MCF 10A (cell line): ENCODE measurements at regions not wholly inside any gene's neighbourhood (a gene's known extent, or its start where the extent isn't known, plus 50 kb on each side); places are given as distances from the start of the nearest gene placed in this dataset.

Experiments used
- BruUV-seq: library from RNA; stranded (reverse); fragments of 400-500 nt; replicated peaks from 2 replicates; lab custom pipeline; 2021; lab: Mats Ljungman, UMichigan
- CTCF ChIA-PET: fragments of 300-600 bp; sonication (Branson Sonifier 250); formaldehyde crosslinking; extraction: SDS; loops from one replicate; lab custom pipeline; 2021; ENCODE audit warnings: antibody characterized with exemption, inconsistent platforms; lab: Yijun Ruan, JAX
- POLR2A ChIA-PET: fragments of 300-600, 350-650 bp; sonication (Branson Sonifier 250); formaldehyde crosslinking; extraction: SDS; loops from one replicate; lab custom pipeline; 2020; ENCODE audit warnings: antibody characterized with exemption, inconsistent platforms; lab: Yijun Ruan, JAX
- DNase-seq: peaks from one replicate; pipeline ENCODE4 v3.0.0-alpha.2; 2018; ENCODE audit not compliant: unreplicated experiment
- H3K27ac Mint-ChIP-seq: one replicate; pipeline ENCODE4 v1.8.0; 2022; ENCODE audit warnings: mild to moderate bottlenecking, low read depth, mixed read lengths; ENCODE audit not compliant: unreplicated experiment
- H3K27me3 Mint-ChIP-seq: one replicate; pipeline ENCODE4 v1.8.0; 2022; ENCODE audit warnings: mixed read lengths; ENCODE audit not compliant: insufficient read depth, unreplicated experiment
- H3K36me3 Mint-ChIP-seq: one replicate; pipeline ENCODE4 v1.8.0; 2022; ENCODE audit warnings: mild to moderate bottlenecking, moderate library complexity, mixed read lengths; ENCODE audit not compliant: insufficient read depth, unreplicated experiment
- H3K4me1 Mint-ChIP-seq: one replicate; pipeline ENCODE4 v1.8.0; 2022; ENCODE audit warnings: mixed read lengths; ENCODE audit not compliant: insufficient read depth, unreplicated experiment
- H3K4me3 Mint-ChIP-seq: one replicate; pipeline ENCODE4 v1.8.0; 2022; ENCODE audit warnings: mild to moderate bottlenecking, moderate library complexity, mixed read lengths; ENCODE audit not compliant: unreplicated experiment
- H3K9me3 Mint-ChIP-seq: one replicate; pipeline ENCODE4 v1.8.0; 2022; ENCODE audit warnings: mixed read lengths; ENCODE audit not compliant: unreplicated experiment
- intact Hi-C: fragments of 100-400 bp; cut with micrococcal nuclease; formaldehyde crosslinking; loops from 2 replicates; pipeline ENCODE4 v1.14.1; 2022
- TF ChIP-seq, protein P1 (sequence below): fragments of 200-600 bp; IDR thresholded peaks from one replicate; pipeline ENCODE4 v1.8.0; 2022; ENCODE audit warnings: antibody characterized with exemption, mild to moderate bottlenecking; ENCODE audit not compliant: unreplicated experiment

GRCh38 chr9:102768002-102768401 is 227.1 kb upstream of the CYLC2 start:
- no peak overlapping the region for H3K27ac Mint-ChIP-seq
- DNase-seq = no peak
- H3K9me3 Mint-ChIP-seq = peaks cover under 1% of the 10 kb centered on the region
- CTCF ChIA-PET = no interaction called here
- H3K4me3 Mint-ChIP-seq = no peak overlapping the region
- intact Hi-C loops = no loop called here
- H3K36me3 Mint-ChIP-seq = no peaks in the 10 kb centered on the region
- H3K27me3 Mint-ChIP-seq = peaks cover 16% of the 10 kb centered on the region
- POLR2A ChIA-PET = no interaction called here
- BruUV-seq = no TSS peak
- TF ChIP-seq, protein P1, sequence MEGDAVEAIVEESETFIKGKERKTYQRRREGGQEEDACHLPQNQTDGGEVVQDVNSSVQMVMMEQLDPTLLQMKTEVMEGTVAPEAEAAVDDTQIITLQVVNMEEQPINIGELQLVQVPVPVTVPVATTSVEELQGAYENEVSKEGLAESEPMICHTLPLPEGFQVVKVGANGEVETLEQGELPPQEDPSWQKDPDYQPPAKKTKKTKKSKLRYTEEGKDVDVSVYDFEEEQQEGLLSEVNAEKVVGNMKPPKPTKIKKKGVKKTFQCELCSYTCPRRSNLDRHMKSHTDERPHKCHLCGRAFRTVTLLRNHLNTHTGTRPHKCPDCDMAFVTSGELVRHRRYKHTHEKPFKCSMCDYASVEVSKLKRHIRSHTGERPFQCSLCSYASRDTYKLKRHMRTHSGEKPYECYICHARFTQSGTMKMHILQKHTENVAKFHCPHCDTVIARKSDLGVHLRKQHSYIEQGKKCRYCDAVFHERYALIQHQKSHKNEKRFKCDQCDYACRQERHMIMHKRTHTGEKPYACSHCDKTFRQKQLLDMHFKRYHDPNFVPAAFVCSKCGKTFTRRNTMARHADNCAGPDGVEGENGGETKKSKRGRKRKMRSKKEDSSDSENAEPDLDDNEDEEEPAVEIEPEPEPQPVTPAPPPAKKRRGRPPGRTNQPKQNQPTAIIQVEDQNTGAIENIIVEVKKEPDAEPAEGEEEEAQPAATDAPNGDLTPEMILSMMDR = no peak
- H3K4me1 Mint-ChIP-seq = no peaks in the 10 kb centered on the region

DNA sequence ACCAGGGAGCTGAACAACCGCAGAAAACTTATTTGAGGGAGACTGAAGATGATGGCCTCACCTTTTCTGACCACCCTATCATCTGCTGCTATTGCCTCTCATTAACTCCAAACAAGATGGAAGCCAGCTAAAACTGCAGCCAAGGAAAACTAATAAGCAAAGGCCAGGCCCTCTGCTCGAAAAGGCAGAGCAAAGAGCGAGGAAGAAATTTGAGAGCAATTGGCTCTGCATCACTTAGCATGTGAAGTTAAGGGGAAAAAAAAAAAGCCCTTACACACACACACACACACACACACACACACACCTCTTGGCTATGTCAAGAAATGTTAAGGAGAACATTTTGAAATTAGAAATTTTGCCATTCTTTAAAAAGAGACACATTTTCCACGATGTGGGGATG is 228.1 kb upstream of the CYLC2 start:
- Mint-ChIP-seq H3K4me3 (no peak overlapping the region), H3K27me3 (peaks cover 8% of the 10 kb centered on the region), H3K36me3 (no peaks in the 10 kb centered on the region), H3K9me3 (no peaks in the 10 kb centered on the region), H3K4me1 (no peaks in the 10 kb centered on the region), H3K27ac (no peak overlapping the region)
- ChIA-PET POLR2A (no interaction called here), CTCF (interaction anchor here (0.7 kb wide), 1 partner anchor 556 kb away, joined by 4 read pairs; no protein-coding TSS in a partner anchor)
- DNase-seq = no peak
- TF ChIP-seq, protein P1 = no peak
- no TSS peak for BruUV-seq
- intact Hi-C loops = no loop called here

GRCh38 chr9:102740578-102740977 is 254.6 kb upstream of the CYLC2 start:
- H3K4me3 Mint-ChIP-seq = no peak overlapping the region
- BruUV-seq = no TSS peak
- ChIA-PET POLR2A (no interaction called here), CTCF (no interaction called here)
- H3K9me3 Mint-ChIP-seq = no peaks in the 10 kb centered on the region
- peaks cover 36% of the 10 kb centered on the region for H3K27me3 Mint-ChIP-seq
- no peaks in the 10 kb centered on the region for H3K36me3 Mint-ChIP-seq
- no peak for DNase-seq
- H3K4me1 Mint-ChIP-seq = peaks cover 10% of the 10 kb centered on the region
- no peak overlapping the region for H3K27ac Mint-ChIP-seq
- TF ChIP-seq, protein P1 = no peak
- intact Hi-C loops = no loop called here

DNA sequence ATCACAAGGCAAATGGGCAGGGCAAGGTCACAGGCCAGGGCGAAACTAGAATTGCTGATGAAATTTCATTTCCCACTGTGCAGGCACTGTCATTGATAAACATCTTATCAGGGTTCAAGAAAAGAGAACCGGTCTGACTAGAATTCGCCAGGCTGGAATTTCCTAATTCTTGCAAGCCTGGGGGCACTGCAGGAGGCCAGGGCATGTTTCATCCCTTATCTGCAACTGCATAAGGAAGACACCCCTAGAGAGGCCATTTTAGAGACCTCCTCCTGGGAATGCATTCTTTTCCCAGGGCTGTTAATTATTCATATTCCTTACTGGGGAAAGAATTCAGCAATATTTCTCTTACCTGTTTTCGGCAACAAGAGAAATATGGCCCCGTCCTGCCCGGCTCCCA is 266.2 kb upstream of the CYLC2 start:
- no peak overlapping the region for H3K4me3 Mint-ChIP-seq
- peaks cover 6% of the 10 kb centered on the region for H3K36me3 Mint-ChIP-seq
- H3K9me3 Mint-ChIP-seq = peaks cover 5% of the 10 kb centered on the region
- H3K4me1 Mint-ChIP-seq = peaks cover 4% of the 10 kb centered on the region
- ChIA-PET POLR2A (no interaction called here), CTCF (no interaction called here)
- TF ChIP-seq, protein P1 = no peak
- H3K27me3 Mint-ChIP-seq = peaks cover 5% of the 10 kb centered on the region
- no TSS peak for BruUV-seq
- intact Hi-C loops = no loop called here
- no peak overlapping the region for H3K27ac Mint-ChIP-seq
- DNase-seq = no peak
